Astrocyte of the cerebellum (primary cell): ENCODE measurements at regions not wholly inside any gene's neighbourhood (a gene's known extent, or its start where the extent isn't known, plus 50 kb on each side); places are given as distances from the start of the nearest gene placed in this dataset.

Source experiments
- DNase-seq: peaks from one replicate; pipeline ENCODE4 v3.0.0-alpha.2; 2011; ENCODE audit warnings: low read depth
- H3K4me3 ChIP-seq: 2 replicates; pipeline ENCODE4 v1.5.1; 2011; ENCODE audit warnings: mild to moderate bottlenecking, low read depth, low read length, moderate library complexity
- in situ Hi-C: cut with HindIII; loops from 2 replicates; pipeline ENCODE4 v1.10.0; 2017; ENCODE audit warnings: low sequenced_read_pairs
- TF ChIP-seq, protein P1 (sequence below): IDR thresholded peaks from 2 replicates; pipeline ENCODE4 v1.5.1; 2012; ENCODE audit warnings: low read length, low read depth, moderate library complexity, mild to moderate bottlenecking; ENCODE audit errors: missing control alignments

DNA sequence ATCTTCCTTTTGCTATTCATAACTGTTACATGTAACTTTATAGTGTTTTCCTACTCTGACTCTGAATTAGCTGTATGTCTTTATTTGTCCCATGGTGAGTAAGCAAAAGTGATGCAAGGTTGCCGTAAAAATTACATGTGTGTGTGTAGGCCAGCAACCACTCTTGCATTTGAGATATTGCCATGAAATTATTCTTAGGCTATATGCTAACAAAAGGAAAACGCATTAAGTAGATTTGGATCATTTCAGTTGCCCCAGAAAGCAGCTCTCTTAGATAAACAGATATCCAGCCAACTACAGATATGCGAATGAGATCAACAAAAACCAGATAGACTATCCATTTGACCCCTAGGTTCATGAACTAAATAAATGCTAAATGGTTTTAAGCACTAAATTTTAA lies 73.6 kb downstream of the CYLC2 start:
- H3K4me3 ChIP-seq: no peak overlapping the region
- in situ Hi-C loops: no loop called here
- no peak for DNase-seq
- TF ChIP-seq, protein P1, sequence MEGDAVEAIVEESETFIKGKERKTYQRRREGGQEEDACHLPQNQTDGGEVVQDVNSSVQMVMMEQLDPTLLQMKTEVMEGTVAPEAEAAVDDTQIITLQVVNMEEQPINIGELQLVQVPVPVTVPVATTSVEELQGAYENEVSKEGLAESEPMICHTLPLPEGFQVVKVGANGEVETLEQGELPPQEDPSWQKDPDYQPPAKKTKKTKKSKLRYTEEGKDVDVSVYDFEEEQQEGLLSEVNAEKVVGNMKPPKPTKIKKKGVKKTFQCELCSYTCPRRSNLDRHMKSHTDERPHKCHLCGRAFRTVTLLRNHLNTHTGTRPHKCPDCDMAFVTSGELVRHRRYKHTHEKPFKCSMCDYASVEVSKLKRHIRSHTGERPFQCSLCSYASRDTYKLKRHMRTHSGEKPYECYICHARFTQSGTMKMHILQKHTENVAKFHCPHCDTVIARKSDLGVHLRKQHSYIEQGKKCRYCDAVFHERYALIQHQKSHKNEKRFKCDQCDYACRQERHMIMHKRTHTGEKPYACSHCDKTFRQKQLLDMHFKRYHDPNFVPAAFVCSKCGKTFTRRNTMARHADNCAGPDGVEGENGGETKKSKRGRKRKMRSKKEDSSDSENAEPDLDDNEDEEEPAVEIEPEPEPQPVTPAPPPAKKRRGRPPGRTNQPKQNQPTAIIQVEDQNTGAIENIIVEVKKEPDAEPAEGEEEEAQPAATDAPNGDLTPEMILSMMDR: no peak

DNA sequence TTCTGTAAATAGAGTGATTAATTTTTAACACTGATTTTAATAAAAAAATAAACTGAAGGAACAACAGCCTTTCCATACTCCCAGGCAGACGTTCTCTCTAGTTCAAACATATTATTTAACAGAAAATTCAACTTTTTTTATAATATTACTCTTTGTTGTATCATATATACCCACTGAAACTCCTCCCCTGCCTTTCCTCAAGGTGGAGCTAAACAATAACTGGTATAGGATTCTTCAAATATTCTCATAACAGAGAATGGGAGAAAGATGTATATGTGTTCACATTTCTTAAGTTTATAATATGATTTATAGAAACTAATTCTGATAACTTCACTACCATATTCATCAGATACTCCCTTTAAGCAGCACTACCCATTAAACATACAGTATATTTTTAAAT lies 83.4 kb downstream of the CYLC2 start:
- in situ Hi-C loops: no loop called here
- no peak for DNase-seq
- TF ChIP-seq, protein P1: no peak
- no peak overlapping the region for H3K4me3 ChIP-seq

DNA sequence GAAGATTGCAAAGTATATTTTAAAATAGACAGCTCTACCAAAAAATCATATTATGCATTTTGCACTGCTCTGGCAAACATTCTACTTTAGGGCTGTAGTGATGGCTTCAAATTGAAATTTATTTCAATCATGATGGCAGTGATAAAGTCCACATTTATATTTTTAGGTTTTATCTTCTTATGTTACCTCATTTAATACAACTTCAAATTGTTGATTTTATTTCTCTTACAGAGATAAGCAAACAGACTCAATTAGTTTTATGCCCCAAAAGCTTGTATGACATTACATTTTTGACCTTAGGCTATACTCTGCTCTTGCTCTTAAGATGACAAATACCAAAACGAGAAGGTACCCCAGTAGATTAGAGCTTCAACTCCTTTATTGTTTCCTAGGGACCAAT lies 87.4 kb downstream of the CYLC2 start:
- TF ChIP-seq, protein P1: no peak
- in situ Hi-C loops: no loop called here
- H3K4me3 ChIP-seq: no peak overlapping the region
- DNase-seq: no peak

DNA sequence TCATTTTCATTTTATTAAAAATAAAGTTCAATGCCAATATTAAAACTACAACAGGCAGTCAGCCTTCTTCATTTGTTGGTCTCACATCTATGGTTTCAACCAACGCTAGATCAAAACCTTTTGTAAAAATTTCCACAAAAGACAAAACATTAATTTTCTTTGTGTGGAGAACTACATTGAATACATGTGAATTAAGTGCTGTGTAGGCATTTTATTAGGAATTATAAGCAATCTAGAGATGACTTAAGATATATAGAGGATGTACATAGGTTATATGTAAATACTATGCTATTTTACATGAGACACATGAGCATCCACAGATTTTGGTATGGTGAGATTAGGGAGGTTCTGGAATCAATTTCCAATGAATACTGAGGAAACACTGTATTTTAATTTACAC lies 94.2 kb downstream of the CYLC2 start:
- no peak overlapping the region for H3K4me3 ChIP-seq
- in situ Hi-C loops: no loop called here
- DNase-seq: no peak
- TF ChIP-seq, protein P1: no peak

DNA sequence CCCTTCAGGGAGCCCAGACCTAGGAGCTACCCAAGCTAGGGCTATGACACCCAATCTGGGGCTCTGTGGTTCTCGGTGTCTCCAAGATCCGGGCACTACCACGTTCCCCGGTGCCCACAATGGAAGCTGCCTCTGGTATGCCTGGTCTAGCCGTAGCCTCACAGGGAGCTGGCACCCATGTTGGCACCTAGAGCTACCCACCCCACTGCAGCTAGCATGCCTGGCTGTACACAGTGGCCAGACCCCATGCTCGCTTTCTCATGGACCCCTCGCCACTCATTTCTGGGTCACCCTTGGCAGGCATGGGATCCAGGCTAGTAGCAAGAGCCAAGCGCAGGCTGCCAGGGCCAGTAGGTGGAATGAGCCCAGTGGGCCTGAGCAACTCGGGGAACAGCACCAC lies 109.0 kb downstream of the CYLC2 start:
- DNase-seq: no peak
- in situ Hi-C loops: no loop called here
- TF ChIP-seq, protein P1: no peak
- no peak overlapping the region for H3K4me3 ChIP-seq

DNA sequence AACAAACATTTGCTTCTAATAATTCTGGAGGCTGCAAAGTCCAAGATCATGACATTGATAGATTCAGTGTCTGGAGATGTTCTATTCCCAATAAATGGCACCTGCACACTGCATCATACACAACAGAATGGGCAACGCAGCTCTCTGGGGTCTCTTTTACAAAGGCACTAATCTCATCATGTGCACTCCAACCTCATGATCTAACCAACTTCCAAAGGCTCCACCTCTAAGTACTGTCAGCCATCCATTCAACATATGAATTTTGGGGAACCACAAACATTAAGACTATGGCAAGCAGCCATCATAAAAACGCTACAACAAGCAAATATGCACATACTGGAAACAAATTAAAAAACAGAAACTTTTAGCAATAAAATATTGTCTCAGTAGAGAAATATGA lies 121.1 kb downstream of the CYLC2 start:
- no peak overlapping the region for H3K4me3 ChIP-seq
- DNase-seq: no peak
- in situ Hi-C loops: no loop called here
- TF ChIP-seq, protein P1: no peak

DNA sequence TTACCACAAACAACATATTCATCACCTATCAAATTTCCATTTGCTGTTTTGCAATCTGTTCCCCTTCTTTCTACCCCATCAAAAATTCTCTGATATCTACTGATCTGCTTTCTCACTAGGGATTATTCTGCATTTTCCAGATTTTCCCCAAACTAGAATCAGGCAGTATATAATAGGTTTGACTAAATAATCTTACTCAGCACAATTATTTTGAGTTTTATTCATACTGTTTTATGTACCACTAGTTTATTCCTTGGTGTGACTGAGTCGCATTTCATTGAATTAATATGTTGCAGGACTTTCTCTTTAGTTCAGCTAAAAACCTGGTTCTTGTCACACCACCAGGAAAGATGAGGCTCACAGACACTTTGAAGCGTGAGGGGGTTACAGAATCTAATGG lies 131.4 kb downstream of the CYLC2 start:
- no peak for DNase-seq
- in situ Hi-C loops: no loop called here
- TF ChIP-seq, protein P1: no peak
- H3K4me3 ChIP-seq: no peak overlapping the region
